ENCODE measurements at regions not wholly inside any gene's neighbourhood (a gene's known extent, or its start where the extent isn't known, plus 50 kb on each side); places are given as distances from the start of the nearest gene placed in this dataset.

- no peak for TF ChIP-seq RAD21 (IDR thresholded peaks at IDR 0.05; ENCODE audit: low read depth)
- no peak for TF ChIP-seq USF1 (IDR thresholded peaks at IDR 0.05)
- no peak for TF ChIP-seq TAF1 (IDR thresholded peaks at IDR 0.05; ENCODE audit: low read depth)
- no peak for TF ChIP-seq EP300 (IDR thresholded peaks at IDR 0.05; ENCODE audit: borderline replicate concordance)
- TF ChIP-seq ZBTB7A (IDR thresholded peaks at IDR 0.05; ENCODE audit: low read depth), result no peak
Observed at GRCh38 chr1:4109628-4109940, 209.5 kb upstream of the C1orf174 start.

Data from Ishikawa (cell line).